ENCODE measurements at regions not wholly inside any gene's neighbourhood (a gene's known extent, or its start where the extent isn't known, plus 50 kb on each side); places are given as distances from the start of the nearest gene placed in this dataset.
"Not testable (repeated sequence)": the region's sequence is repeated elsewhere in the genome, so short reads cannot be mapped to it uniquely, and the experiment has no call there.

- Histone ChIP-seq H3K36me3 (no peaks in the 10 kb centered on the region), H3K27ac (no peak overlapping the region), H3K4me1 (no peaks in the 10 kb centered on the region), H3K9me3 (no peaks in the 10 kb centered on the region), H3K27me3 (no peaks in the 10 kb centered on the region), H3K4me3 (no peak overlapping the region)
- DNase-seq = no peak
- TF ChIP-seq POLR2A (IDR thresholded peaks at IDR 0.05) = no peak
- TF ChIP-seq CTCF (IDR thresholded peaks at IDR 0.05) = no peak
Observed at GRCh38 chr16:50490828-50491227, 57.4 kb upstream of the NKD1 start.

- Histone ChIP-seq H3K27ac (no peak overlapping the region), H3K36me3 (no peaks in the 10 kb centered on the region), H3K9me3 (no peaks in the 10 kb centered on the region), H3K4me3 (no peak overlapping the region), H3K27me3 (no peaks in the 10 kb centered on the region), H3K4me1 (no peaks in the 10 kb centered on the region)
- TF ChIP-seq POLR2A (IDR thresholded peaks at IDR 0.05) (no peak), CTCF (IDR thresholded peaks at IDR 0.05) (no peak)
- DNase-seq = no peak
Observed at GRCh38 chr16:50489182-50489581, 59.0 kb upstream of the NKD1 start.

DNA sequence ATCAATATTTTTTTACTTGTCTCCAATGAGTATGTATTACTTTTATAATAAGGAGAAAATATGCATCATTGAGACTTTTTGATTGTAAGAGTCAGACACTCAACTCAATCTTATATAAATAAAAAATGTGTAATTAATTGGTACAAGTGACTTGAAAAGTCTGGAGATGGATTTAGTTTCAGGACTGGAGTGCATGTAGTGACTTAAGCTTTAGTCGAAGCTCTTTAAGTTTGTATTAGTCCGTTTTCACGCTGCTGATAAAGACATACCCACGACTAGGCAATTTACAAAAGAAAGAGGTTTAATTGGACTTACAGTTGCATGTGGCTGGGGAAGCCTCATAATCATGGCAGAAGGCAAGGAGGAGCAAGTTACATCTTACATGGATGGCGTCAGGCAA lies 60.7 kb upstream of the NKD1 start:
- Histone ChIP-seq H3K36me3 (no peaks in the 10 kb centered on the region), H3K9me3 (no peaks in the 10 kb centered on the region), H3K27ac (no peak overlapping the region), H3K4me3 (no peak overlapping the region), H3K4me1 (no peaks in the 10 kb centered on the region), H3K27me3 (no peaks in the 10 kb centered on the region)
- TF ChIP-seq POLR2A (IDR thresholded peaks at IDR 0.05) (no peak), CTCF (IDR thresholded peaks at IDR 0.05) (no peak)
- DNase-seq = no peak

DNA sequence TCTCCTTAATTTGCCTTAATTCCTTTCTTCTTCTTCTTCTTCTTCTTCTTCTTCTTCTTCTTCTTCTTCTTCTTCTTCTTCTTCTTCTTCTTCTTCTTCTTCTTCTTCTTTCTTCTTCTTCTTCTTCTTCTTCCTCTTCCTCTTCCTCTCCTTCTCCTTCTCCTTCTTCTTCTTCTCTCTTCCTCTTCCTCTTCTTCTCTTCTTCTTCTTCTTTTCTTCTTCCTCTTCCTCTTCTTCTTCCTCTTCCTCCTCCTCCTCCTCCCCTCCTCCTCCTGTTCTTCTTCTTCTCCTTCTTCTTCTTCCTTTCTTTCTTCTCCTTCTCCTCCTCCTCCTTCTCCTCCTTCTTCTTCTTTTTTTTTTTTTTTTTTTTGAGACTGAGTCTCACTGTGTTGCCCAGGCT lies 62.0 kb upstream of the NKD1 start:
- not testable (repeated sequence) for H3K4me3 ChIP-seq, DNase-seq, H3K27ac ChIP-seq, H3K36me3 ChIP-seq, H3K9me3 ChIP-seq, H3K27me3 ChIP-seq, H3K4me1 ChIP-seq

GRCh38 chr16:50485232-50485631 lies 63.0 kb upstream of the NKD1 start:
- no peak for DNase-seq
- H3K9me3 ChIP-seq = no peaks in the 10 kb centered on the region
- no peaks in the 10 kb centered on the region for H3K36me3 ChIP-seq
- H3K27me3 ChIP-seq = no peaks in the 10 kb centered on the region
- TF ChIP-seq CTCF (IDR thresholded peaks at IDR 0.05) (no peak), POLR2A (IDR thresholded peaks at IDR 0.05) (no peak)
- H3K27ac ChIP-seq = no peak overlapping the region
- no peaks in the 10 kb centered on the region for H3K4me1 ChIP-seq
- no peak overlapping the region for H3K4me3 ChIP-seq

DNA sequence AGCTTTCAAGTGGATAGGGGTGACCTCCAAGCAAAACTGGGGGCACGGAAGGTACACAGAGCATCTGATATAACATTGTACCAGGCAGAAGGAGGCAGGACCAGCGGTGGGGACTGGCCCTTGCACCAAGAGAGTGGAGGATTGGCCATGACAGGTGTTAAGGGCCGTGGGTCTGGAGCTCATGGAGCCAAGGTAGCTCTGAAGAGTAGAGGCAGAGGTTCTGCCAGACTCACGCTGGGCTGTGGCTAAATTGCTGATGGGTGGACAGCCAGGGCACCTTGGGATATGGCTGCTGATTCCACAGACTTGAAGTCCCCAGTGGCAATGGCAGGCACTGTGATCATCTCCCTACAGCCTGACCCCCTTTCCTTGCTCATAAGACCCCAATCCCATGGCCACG lies 65.9 kb upstream of the NKD1 start:
- no peaks in the 10 kb centered on the region for H3K27me3 ChIP-seq
- no peak overlapping the region for H3K27ac ChIP-seq
- DNase-seq = no peak
- H3K4me3 ChIP-seq = no peak overlapping the region
- H3K36me3 ChIP-seq = no peaks in the 10 kb centered on the region
- H3K9me3 ChIP-seq = no peaks in the 10 kb centered on the region
- H3K4me1 ChIP-seq = no peaks in the 10 kb centered on the region
- TF ChIP-seq POLR2A (IDR thresholded peaks at IDR 0.05) (no peak), CTCF (IDR thresholded peaks at IDR 0.05) (no peak)

Data from Peyer's patch (tissue), 4 donors.